PC-3 (cell line): ENCODE measurements at regions not wholly inside any gene's neighbourhood (a gene's known extent, or its start where the extent isn't known, plus 50 kb on each side); places are given as distances from the start of the nearest gene placed in this dataset.

Experiments used
- CTCF ChIP-seq: fragments of 300-600 bp; sonication (generic); conservative IDR thresholded peaks from 2 replicates; pipeline ENCODE4 v1.5.1; 2017; ENCODE audit warnings: antibody characterized with exemption, low read depth, mild to moderate bottlenecking, low read length
- EZH2 ChIP-seq: fragments of 300-600 bp; sonication (generic); IDR thresholded peaks from one replicate; pipeline ENCODE4 v1.6.1; 2017; ENCODE audit warnings: antibody characterized with exemption, mild to moderate bottlenecking, low read length; ENCODE audit not compliant: unreplicated experiment
- EZH2phosphoT487 ChIP-seq: fragments of 300-600 bp; sonication (generic); IDR thresholded peaks from 2 replicates; pipeline ENCODE4 v1.6.1; 2018; ENCODE audit warnings: mild to moderate bottlenecking, antibody characterized with exemption, low read length, borderline replicate concordance

- TF ChIP-seq CTCF = no peak
- TF ChIP-seq EZH2phosphoT487 = no peak
- TF ChIP-seq EZH2 = no peak
Measured at GRCh38 chr9:126158588-126159429, 167.8 kb upstream of the MVB12B start.
